ENCODE measurements at regions not wholly inside any gene's neighbourhood (a gene's known extent, or its start where the extent isn't known, plus 50 kb on each side); places are given as distances from the start of the nearest gene placed in this dataset.

DNA sequence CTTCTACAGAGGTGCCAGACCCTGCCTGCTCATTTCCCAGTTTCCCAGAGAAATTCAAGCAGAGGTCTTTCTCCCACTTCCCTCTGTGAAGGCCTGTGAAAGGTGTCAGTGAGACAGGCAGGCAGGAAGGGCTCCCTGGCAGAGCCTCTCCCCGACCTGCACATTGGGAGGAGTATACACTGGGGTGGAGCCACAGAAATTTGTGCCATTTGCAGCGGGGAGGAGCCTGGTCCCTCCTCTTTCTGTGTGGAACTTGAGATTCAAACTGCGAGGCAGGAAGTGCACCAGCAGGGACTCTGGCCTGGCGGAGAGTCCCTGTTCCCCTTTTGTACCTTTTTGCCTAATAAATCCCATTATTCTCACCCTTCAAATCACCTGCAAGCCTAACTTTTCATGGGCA lies 54.6 kb upstream of the OPN4 start:
- no peak overlapping the region for H3K4me3 ChIP-seq (ENCODE audit: low read depth, low read length)
- TF ChIP-seq, protein P1, sequence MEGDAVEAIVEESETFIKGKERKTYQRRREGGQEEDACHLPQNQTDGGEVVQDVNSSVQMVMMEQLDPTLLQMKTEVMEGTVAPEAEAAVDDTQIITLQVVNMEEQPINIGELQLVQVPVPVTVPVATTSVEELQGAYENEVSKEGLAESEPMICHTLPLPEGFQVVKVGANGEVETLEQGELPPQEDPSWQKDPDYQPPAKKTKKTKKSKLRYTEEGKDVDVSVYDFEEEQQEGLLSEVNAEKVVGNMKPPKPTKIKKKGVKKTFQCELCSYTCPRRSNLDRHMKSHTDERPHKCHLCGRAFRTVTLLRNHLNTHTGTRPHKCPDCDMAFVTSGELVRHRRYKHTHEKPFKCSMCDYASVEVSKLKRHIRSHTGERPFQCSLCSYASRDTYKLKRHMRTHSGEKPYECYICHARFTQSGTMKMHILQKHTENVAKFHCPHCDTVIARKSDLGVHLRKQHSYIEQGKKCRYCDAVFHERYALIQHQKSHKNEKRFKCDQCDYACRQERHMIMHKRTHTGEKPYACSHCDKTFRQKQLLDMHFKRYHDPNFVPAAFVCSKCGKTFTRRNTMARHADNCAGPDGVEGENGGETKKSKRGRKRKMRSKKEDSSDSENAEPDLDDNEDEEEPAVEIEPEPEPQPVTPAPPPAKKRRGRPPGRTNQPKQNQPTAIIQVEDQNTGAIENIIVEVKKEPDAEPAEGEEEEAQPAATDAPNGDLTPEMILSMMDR (IDR thresholded peaks at IDR 0.05; ENCODE audit: borderline replicate concordance, insufficient read depth, low read depth, low read length) = no peak

DNA sequence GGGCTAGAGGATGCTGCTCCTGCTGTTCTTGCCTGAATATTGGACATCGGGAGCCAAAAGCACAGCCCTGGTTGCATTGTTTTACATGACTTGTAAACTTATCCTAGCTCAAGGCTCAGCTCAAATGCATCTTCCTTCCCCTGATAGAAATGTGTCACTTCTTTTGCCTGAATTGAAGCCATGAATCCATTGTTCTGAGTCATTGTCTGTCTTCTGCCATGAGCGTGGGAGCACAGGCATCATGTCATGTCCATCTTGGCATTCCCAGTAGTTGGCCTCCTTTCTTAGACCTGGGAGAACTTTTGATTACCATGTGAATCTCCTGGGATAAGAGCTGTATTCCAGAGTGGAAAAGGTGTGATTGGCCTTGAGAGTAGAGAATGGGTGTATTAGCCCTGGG lies 54.1 kb upstream of the OPN4 start:
- H3K4me3 ChIP-seq (ENCODE audit: low read depth, low read length) = no peak overlapping the region
- TF ChIP-seq, protein P1 (IDR thresholded peaks at IDR 0.05; ENCODE audit: borderline replicate concordance, insufficient read depth, low read depth, low read length) = no peak

DNA sequence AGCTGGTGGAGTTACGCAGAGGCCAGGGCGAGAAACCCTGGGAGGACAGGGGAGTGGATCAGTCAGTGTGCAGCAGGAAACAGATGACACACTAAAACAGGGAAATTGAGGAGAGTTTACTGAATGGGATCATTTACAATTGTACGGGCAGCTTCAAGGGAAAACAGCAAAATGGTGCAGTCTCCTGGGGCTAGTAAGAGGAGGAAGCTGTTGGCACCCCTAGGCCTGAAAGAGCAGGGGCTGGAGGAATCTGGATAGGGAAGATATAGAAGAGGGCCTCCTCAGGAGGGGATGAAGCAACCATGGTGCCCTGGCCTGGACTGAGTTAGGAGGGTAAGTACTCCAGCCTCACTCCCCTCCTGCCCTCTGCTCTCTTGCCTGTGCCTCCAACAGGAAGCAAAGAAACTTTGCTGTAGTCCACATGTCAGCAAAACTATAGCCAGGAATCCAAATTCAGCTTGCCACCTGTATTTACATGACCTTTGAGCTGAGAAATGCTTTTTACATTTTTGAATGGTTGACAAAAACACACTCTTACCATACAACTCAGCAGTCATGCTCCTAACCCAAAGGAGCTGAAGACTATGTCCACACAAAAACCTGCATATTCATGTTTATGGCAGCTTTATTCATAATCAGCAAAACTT lies 52.3 kb upstream of the OPN4 start:
- H3K4me3 ChIP-seq (ENCODE audit: low read depth, low read length) = no peak overlapping the region
- TF ChIP-seq, protein P1 (IDR thresholded peaks at IDR 0.05; ENCODE audit: borderline replicate concordance, insufficient read depth, low read depth, low read length) = no peak

DNA sequence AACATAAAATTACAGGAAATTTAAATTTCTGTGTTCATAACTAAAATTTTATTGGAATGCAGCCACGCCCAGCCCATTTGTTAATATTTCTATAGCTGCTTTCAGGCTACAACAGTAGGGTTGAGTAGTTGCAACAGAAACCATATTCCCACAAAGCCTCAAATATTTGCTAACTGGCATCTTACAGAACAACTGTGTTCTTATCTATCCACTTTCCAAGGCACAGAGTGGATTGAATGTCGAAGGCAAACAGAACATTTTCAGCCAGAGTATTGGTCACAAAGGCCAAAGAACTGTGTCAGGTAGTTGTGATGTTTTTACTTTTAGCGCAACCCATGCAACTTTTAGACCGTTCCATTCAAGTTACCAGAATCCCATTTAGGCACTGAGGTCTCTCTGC lies 51.1 kb upstream of the OPN4 start:
- no peak overlapping the region for H3K4me3 ChIP-seq (ENCODE audit: low read depth, low read length)
- TF ChIP-seq, protein P1 (IDR thresholded peaks at IDR 0.05; ENCODE audit: borderline replicate concordance, insufficient read depth, low read depth, low read length) = no peak
